Stomach smooth muscle (tissue), 2 donors: ENCODE measurements at regions not wholly inside any gene's neighbourhood (a gene's known extent, or its start where the extent isn't known, plus 50 kb on each side); places are given as distances from the start of the nearest gene placed in this dataset.
A peak's percentile ranks its signal among the peaks of the same experiment; 100 is the strongest.

Experiments
- H3K27ac ChIP-seq: one replicate; pipeline ENCODE4 v1.7.0; 2013; ENCODE audit warnings: mild to moderate bottlenecking, low read length, inconsistent platforms
- H3K27me3 ChIP-seq, 2 donors: one replicate each; pipeline ENCODE4 v1.7.0; 2013; ENCODE audit warnings: low read length in 2 of 2; ENCODE audit not compliant: insufficient read depth in 2 of 2, control insufficient read depth in 1 of 2
- H3K36me3 ChIP-seq, 2 donors: one replicate each; pipeline ENCODE4 v1.7.0; 2013; ENCODE audit warnings: low read length in 2 of 2; ENCODE audit not compliant: control insufficient read depth in 2 of 2, insufficient read depth in 2 of 2
- H3K4me1 ChIP-seq: one replicate; pipeline ENCODE4 v1.7.0; 2013; ENCODE audit warnings: low read length; ENCODE audit not compliant: control insufficient read depth, insufficient read depth
- H3K4me3 ChIP-seq, 2 donors: one replicate each; pipeline ENCODE4 v1.7.0; 2013; ENCODE audit warnings: low read length in 2 of 2
- H3K9ac ChIP-seq, 2 donors: one replicate each; pipeline ENCODE4 v1.7.0; 2013; ENCODE audit warnings: low read length in 2 of 2, mild to moderate bottlenecking in 1 of 2
- H3K9me3 ChIP-seq, 2 donors: one replicate each; pipeline ENCODE4 v1.7.0; 2013; ENCODE audit warnings: low read length in 2 of 2; ENCODE audit not compliant: control insufficient read depth in 2 of 2
- donor health status: healthy.
- donor health status: Pancreatic carcinoma.

DNA sequence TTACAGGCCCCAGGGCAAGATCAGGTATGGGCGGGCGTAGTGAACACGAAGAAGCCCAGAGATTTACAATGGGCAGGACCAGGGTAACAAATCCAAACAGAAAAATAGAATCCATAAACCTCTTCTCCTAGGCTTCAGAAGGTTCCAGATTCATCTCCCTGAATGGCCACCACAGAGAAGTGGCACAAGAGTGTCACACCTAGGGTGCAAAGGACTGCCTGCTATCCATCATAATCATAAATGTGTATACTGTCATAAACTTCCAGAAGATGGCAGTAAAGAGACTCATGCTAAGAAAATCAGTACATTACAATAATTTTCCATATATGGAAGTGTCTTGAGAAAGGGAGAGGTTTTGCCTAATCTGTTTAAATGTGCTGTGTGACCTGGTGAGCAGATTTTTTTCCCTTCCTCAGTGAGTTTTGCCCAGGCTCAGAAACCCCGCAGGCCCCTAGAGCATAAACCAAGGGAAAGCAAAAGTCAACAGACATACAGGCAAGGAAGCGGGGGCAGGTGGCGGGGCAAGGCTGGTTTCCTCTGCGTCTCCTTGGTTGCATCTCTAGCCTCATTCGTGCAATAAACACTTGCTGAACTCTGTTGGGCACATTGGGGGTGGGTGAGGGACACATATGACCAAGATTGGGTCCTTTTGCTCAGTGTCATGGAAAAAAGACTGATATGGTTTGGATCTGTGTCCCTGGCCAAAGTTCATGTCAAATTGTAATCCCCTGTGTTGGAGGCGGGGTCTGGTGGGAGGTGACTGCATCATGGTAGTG lies 92.0 kb upstream of the CDH5 start:
- peaks cover 9% of the 10 kb centered on the region for H3K4me1 ChIP-seq
- H3K27me3 ChIP-seq, result peaks cover 0 to 4% of the 10 kb centered on the region in 2 donors
- H3K4me3 ChIP-seq, result no peak overlapping the region
- no peaks in the 10 kb centered on the region for H3K36me3 ChIP-seq
- H3K9ac ChIP-seq, result no peak overlapping the region
- no peak overlapping the region for H3K27ac ChIP-seq
- H3K9me3 ChIP-seq, result no peaks in the 10 kb centered on the region

DNA sequence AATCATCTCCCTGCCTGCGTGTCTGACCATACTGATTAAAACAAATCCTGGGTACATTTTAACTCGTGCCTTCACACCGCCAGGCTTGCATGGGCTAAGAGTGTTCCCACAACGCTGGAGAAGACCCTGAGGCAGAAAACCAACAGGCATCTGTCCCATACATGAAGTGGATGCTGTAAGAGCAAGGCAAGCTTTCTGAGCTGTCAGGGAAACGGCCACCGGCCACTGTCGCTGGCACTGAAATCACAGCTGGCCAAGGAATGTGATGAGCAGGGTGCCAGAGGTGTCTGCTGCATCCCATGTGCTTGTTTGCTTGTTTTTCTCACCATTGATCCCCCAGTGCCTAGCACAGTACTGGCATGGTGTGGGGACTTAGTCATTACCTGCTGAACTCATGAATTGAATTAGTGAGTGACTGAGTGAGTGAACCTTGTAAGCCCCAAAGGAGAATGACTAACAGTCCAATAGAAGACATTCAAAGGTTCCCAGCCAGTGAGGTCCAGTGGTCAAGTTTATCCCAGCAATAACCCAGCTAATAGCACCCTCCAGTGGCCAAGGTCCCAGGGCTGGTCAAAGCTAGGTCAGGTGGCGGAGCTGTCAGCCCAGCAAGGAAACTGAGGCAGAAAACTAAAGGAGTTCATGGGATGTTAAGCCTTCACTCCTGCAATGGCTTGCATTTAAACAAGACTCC lies 92.7 kb upstream of the CDH5 start:
- Histone ChIP-seq H3K9me3 (no peaks in the 10 kb centered on the region), H3K36me3 (no peaks in the 10 kb centered on the region), H3K4me1 (peaks cover 9% of the 10 kb centered on the region), H3K27me3 (peaks cover 0 to 4% of the 10 kb centered on the region in 2 donors), H3K9ac (no peak overlapping the region), H3K27ac (no peak overlapping the region), H3K4me3 (no peak overlapping the region)

DNA sequence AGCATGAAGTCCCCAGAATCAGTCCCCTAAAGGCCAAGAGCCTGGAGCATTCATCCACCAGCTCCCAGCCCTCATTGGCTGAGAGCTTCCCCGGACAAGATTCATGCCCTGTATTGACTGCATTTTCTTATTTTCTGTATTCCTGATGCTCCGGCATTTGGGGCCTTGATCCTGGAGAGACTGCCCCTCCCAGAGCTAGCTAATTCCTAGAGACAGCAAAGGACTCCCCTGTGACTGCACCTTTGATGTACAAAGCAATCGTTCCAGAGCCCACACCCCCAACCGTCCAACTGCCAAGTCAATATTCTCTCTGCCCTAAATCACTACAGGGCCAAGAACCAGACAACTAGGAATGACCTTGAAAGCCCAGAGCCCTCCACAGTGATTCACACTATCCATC lies 93.4 kb upstream of the CDH5 start:
- Histone ChIP-seq H3K4me3 (no peak overlapping the region), H3K4me1 (peaks cover 9% of the 10 kb centered on the region), H3K27ac (no peak overlapping the region), H3K36me3 (no peaks in the 10 kb centered on the region), H3K9ac (no peak overlapping the region), H3K9me3 (no peaks in the 10 kb centered on the region), H3K27me3 (peaks cover 0 to 1% of the 10 kb centered on the region in 2 donors)

DNA sequence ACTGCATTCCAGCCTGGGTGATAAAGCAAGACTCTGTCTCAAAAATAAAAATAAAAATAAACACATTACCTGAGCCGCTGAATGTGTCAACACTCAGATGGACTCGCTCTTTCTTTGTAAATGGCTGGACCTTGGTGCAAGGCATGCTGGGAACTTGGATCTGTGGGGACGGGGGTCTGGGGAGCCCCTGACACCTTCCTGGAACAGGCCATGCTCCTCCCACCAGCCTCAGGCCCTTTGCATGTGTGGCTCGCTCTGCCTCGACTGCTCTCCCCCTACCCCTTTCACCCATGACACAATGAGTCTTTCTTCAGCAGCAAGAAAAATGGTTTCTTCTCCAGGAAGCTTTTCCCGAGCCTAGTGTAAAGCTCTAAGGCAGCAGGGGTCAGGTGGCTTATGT lies 94.0 kb upstream of the CDH5 start:
- H3K4me3 ChIP-seq, result no peak overlapping the region
- no peak overlapping the region for H3K9ac ChIP-seq
- no peaks in the 10 kb centered on the region for H3K27me3 ChIP-seq
- H3K27ac ChIP-seq, result no peak overlapping the region
- H3K4me1 ChIP-seq, result peaks cover 9% of the 10 kb centered on the region
- no peaks in the 10 kb centered on the region for H3K9me3 ChIP-seq
- no peaks in the 10 kb centered on the region for H3K36me3 ChIP-seq

DNA sequence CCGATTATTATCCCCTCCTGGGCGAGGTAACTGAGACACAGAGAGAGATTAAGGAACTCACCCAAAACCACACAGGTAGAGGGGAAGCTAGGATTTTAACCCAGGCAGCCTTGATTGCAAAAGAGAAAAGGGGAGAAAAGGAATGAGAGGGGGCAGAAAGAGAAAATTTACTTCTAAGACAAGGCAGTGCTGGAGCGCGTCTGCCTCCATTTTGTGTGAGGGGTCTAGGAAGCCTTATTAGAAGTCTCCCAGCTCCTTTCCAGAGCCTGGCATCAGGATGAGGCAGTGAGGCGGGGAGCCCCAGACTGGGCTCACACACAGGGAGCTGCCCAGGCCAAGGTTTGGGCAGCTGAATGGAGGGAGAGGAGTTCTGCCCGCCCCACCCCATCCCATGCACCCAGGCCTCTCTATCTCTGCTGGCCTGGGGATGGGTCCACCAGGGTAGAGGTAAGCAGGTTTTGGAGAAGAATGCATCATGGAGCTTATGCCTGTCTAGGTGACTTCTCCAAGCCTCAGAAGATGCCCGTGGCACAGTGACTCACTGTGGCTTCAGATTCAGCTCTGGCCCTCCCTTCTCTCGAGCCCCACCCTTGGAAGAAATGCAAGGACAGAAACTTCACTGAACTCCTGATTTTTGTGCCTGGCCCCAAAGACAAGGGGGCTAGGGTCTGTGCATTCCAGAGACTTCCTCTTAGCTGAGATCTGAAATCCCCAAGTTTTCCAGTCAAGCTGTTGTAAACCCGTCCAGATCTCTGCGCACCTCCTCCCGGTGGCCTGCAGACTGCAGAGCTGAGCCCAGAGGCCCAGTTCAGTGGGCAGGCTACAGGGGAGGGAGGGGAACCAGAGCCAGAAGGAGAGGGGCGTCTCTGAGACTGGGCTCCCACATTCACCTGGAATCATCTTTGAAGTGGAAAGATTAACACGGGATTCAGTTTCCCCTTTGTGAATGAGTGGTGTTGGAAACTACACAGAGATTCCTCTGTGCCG lies 95.1 kb upstream of the CDH5 start:
- H3K9ac ChIP-seq, result no peak overlapping the region
- no peak overlapping the region for H3K27ac ChIP-seq
- H3K4me3 ChIP-seq, result no peak overlapping the region
- H3K36me3 ChIP-seq, result no peaks in the 10 kb centered on the region
- no peaks in the 10 kb centered on the region for H3K27me3 ChIP-seq
- H3K9me3 ChIP-seq, result no peaks in the 10 kb centered on the region
- H3K4me1 ChIP-seq, result peaks cover 17% of the 10 kb centered on the region

DNA sequence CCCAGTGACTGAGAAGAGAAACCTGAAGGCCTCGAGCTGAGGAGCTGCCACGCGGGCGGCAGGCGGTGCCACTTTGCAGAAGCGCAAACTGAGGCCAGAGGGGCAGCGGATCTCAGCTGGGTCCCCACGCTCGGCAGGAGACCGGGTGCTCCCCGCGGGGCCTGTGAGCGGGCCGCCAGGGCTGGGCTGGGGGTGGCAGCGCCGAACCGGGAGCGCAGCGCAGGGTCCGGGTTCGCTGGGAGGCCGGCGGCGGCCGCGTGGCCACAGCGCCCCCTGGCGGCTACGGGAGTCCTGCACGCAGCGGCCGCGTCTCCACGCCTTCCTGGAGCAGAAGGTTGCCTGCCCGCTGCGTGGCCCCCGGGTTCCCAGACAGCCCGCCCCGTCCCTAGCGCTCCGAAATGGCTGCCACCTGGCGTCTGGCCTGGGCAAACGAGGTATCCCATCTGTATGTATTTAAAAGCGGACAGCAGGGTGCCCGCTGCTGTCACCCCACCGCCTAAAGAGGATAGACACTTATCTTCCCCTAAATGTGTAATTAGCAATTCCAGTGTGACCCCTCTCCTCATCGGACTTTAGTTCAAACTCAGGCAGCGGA lies 96.1 kb upstream of the CDH5 start:
- peak overlapping the region; percentile 55 to 69 for H3K4me3 ChIP-seq
- H3K27ac ChIP-seq, result no peak overlapping the region
- H3K27me3 ChIP-seq, result no peaks in the 10 kb centered on the region
- H3K36me3 ChIP-seq, result no peaks in the 10 kb centered on the region
- peak overlapping the region in 1 of 2 donors; percentile 42 for H3K9ac ChIP-seq
- peaks cover 17% of the 10 kb centered on the region for H3K4me1 ChIP-seq
- no peaks in the 10 kb centered on the region for H3K9me3 ChIP-seq

DNA sequence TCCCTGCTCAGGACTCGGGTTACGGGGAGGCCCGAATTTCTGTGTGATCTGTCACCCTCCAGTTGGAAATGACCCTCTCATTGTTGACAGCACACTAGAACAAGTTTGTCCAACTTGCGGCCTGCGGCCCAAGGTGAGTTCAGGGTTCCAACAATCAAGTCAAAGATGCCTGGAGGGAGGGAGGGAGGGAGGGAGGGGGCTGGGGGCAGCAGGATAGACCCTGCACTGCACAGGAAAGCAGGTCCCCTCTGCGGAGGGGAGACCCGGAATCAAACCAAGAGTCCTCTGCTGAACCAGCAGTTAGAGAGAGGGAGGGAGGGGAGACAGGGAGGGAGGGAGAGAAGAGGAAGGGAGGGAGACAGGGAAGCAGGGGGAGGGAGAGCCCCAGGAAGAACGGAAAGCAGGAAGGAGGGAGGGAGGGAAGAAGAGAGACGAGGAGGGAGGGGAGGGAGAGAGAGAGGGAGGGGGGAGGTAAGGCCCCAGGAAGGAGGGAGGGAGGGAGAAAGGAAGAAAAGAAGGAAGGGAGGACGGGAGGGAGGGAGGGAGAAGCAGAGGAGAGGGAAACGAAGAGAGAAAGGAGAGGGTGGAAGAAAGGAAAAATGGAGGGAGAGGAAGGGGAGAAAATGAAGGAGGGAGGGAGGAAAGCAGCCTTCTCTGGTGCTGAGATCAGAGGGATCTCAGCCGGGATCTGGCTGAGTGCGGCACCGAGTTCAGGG lies 96.7 kb upstream of the CDH5 start:
- Histone ChIP-seq H3K27ac (no peak overlapping the region), H3K4me3 (peak overlapping the region; percentile 55 to 69), H3K9ac (peak overlapping the region in 1 of 2 donors; percentile 42), H3K27me3 (no peaks in the 10 kb centered on the region), H3K4me1 (peaks cover 17% of the 10 kb centered on the region), H3K36me3 (no peaks in the 10 kb centered on the region), H3K9me3 (no peaks in the 10 kb centered on the region)

DNA sequence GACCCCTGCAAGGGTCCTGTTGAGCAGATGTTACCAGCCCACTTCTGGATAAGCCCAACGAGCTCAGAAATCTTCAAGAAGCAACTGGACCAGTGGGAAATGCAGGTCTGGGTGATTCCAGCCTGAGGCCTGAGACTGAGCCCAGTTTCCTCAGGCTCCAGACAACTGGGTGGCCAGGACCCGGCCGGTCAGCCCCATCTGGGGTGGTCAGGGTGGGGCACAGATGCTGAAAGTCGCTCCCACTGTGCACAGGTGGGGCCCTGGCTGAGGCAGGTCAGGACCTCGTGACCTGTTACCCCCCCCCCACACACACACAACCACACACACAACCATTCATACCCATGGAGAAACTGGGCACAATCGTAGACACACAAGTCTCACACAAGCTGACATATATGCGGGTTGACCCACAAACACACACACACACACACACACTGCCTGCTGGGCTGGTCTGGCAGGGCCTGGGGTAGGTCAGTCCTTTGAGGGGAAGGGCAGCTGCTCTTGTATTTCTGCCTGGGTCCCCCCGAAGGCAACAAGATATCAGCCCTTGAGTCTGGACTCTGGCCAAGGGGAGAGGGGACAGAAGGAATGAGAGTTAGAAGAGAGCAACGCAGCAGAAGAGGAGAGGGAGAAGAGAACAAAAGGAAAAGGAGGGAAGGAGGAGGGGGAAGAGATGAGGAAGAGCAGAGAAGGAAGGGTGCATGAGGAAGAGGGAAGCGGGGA lies 99.0 kb upstream of the CDH5 start:
- Histone ChIP-seq H3K27ac (no peak overlapping the region), H3K9ac (no peak overlapping the region), H3K27me3 (no peaks in the 10 kb centered on the region), H3K9me3 (no peaks in the 10 kb centered on the region), H3K4me3 (no peak overlapping the region), H3K36me3 (no peaks in the 10 kb centered on the region), H3K4me1 (peaks cover 14% of the 10 kb centered on the region)

DNA sequence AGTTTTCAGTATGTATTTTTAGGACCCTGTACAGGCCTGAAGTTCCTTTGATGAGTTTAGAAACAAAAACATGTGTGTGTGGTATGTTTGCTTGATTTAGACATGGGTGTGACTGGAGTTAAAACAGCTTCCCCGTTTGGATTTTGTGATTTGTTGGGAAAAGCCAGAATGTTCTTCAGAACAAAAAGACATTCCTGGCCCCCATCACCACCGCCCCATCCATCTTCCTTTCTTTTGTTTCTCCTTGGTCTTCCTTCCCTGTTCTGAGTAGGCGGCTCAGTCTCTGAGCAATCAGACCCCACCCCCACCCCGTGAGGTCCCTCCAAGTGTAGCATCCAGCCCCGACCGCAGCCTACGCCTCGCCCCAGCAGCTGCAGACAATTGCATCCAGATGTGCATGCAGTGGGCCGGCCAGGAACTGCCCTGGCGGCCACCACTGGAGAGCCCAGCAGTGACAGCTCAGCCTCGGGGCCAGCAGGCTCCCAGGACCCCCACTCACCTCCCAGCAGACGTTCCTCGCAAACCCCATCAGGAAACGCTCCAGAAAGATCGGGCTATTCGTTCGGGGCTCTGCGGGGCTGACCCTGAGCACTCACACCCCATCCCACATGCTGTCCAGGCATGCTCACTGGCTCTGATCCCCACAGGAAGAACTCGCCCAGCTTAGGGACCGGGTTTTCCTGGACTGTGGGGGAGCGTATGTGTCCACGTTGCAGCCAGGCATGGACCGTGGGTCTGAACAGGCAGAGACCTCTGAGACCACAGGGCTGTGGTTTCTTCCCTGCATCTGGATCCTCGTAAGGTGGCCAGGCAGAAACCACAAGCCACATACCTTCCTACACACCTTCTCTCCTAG lies 99.8 kb upstream of the CDH5 start:
- no peak overlapping the region for H3K27ac ChIP-seq
- no peak overlapping the region for H3K4me3 ChIP-seq
- no peaks in the 10 kb centered on the region for H3K36me3 ChIP-seq
- H3K27me3 ChIP-seq, result no peaks in the 10 kb centered on the region
- peaks cover 18% of the 10 kb centered on the region for H3K4me1 ChIP-seq
- H3K9ac ChIP-seq, result no peak overlapping the region
- no peaks in the 10 kb centered on the region for H3K9me3 ChIP-seq
